DND-41 (cell line): ENCODE measurements at regions not wholly inside any gene's neighbourhood (a gene's known extent, or its start where the extent isn't known, plus 50 kb on each side); places are given as distances from the start of the nearest gene placed in this dataset.

Source experiments
- CTCF ChIP-seq: IDR thresholded peaks from 2 replicates; pipeline ENCODE4 v1.5.1; 2012; ENCODE audit warnings: borderline replicate concordance, low read length, moderate library complexity, mild to moderate bottlenecking; ENCODE audit not compliant: poor library complexity, severe bottlenecking; ENCODE audit errors: extremely low read depth
- EZH2 ChIP-seq: IDR thresholded peaks from 3 replicates; pipeline ENCODE4 v1.6.1; 2012; ENCODE audit warnings: borderline replicate concordance, low read depth, mild to moderate bottlenecking, moderate library complexity, low read length, inconsistent platforms; ENCODE audit not compliant: severe bottlenecking

- TF ChIP-seq CTCF: no peak
- TF ChIP-seq EZH2: no peak
Observed at GRCh38 chr10:126846959-126847358, 58.3 kb upstream of the DOCK1 start.
